ENCODE measurements at regions not wholly inside any gene's neighbourhood (a gene's known extent, or its start where the extent isn't known, plus 50 kb on each side); places are given as distances from the start of the nearest gene placed in this dataset.
"Not testable (repeated sequence)": the region's sequence is repeated elsewhere in the genome, so short reads cannot be mapped to it uniquely, and the experiment has no call there.

- no peak for DNase-seq
These were observed 410.5 kb downstream of the KCNRG start for GRCh38 chr13:50425772-50426171.

- DNase-seq, result no peak
These were observed 411.7 kb downstream of the KCNRG start for GRCh38 chr13:50426927-50427326.

GRCh38 chr13:50427511-50427910 lies 412.3 kb downstream of the KCNRG start:
- not testable (repeated sequence) for DNase-seq

- no peak for DNase-seq
These were observed 413.1 kb downstream of the KCNRG start for GRCh38 chr13:50428183-50428877.

GRCh38 chr13:50435011-50435410 lies 408.5 kb downstream of the DLEU7 start:
- DNase-seq, result no peak

- DNase-seq, result no peak
These were observed 406.2 kb downstream of the DLEU7 start for GRCh38 chr13:50437252-50437651.

- DNase-seq, result no peak
These were observed 405.1 kb downstream of the DLEU7 start for GRCh38 chr13:50438351-50438750.

GRCh38 chr13:50441130-50441529 lies 402.4 kb downstream of the DLEU7 start:
- DNase-seq, result no peak

- DNase-seq, result no peak
These were observed 398.8 kb downstream of the DLEU7 start for GRCh38 chr13:50444726-50445125.

- no peak for DNase-seq
These were observed 396.9 kb downstream of the DLEU7 start for GRCh38 chr13:50446611-50447010.

- no peak for DNase-seq
These were observed 394.9 kb downstream of the DLEU7 start for GRCh38 chr13:50448535-50448998.

- no peak for DNase-seq
These were observed 394.0 kb downstream of the DLEU7 start for GRCh38 chr13:50449465-50449864.

- DNase-seq, result no peak
These were observed 393.2 kb downstream of the DLEU7 start for GRCh38 chr13:50450279-50450678.

- DNase-seq, result no peak
These were observed 391.9 kb downstream of the DLEU7 start for GRCh38 chr13:50451609-50452008.

GRCh38 chr13:50452028-50452427 lies 391.5 kb downstream of the DLEU7 start:
- no peak for DNase-seq

- DNase-seq, result no peak
These were observed 390.7 kb downstream of the DLEU7 start for GRCh38 chr13:50452756-50453155.

- DNase-seq, result no peak
These were observed 390.3 kb downstream of the DLEU7 start for GRCh38 chr13:50453188-50453587.

- no peak for DNase-seq
These were observed 387.4 kb downstream of the DLEU7 start for GRCh38 chr13:50456111-50456510.

GRCh38 chr13:50457415-50458393 lies 385.8 kb downstream of the DLEU7 start:
- DNase-seq, result no peak

GRCh38 chr13:50459046-50459445 lies 384.4 kb downstream of the DLEU7 start:
- DNase-seq, result no peak

GRCh38 chr13:50459658-50460057 lies 383.8 kb downstream of the DLEU7 start:
- no peak for DNase-seq

GRCh38 chr13:50460358-50460757 lies 383.1 kb downstream of the DLEU7 start:
- DNase-seq, result no peak

- no peak for DNase-seq
These were observed 382.3 kb downstream of the DLEU7 start for GRCh38 chr13:50461189-50461588.

- no peak for DNase-seq
These were observed 379.8 kb downstream of the DLEU7 start for GRCh38 chr13:50463719-50464118.

Data from T-helper 9 cell (primary cell).